ENCODE measurements at regions not wholly inside any gene's neighbourhood (a gene's known extent, or its start where the extent isn't known, plus 50 kb on each side); places are given as distances from the start of the nearest gene placed in this dataset.
"Not testable (repeated sequence)": the region's sequence is repeated elsewhere in the genome, so short reads cannot be mapped to it uniquely, and the experiment has no call there.

GRCh38 chr13:58985845-58986244 lies 1177.9 kb downstream of the DIAPH3 start:
- intact Hi-C loops (cut with DNase I, micrococcal nuclease): no loop called here
- ATAC-seq: no peak
- no peak for DNase-seq

GRCh38 chr13:58989556-58989955 lies 1174.2 kb downstream of the DIAPH3 start:
- ATAC-seq: no peak

GRCh38 chr13:58991826-58992477 lies 1171.8 kb downstream of the DIAPH3 start:
- no peak for ATAC-seq
- intact Hi-C loops (cut with DNase I, micrococcal nuclease): no loop called here
- no peak for DNase-seq

More at GRCh38 chr13:58989556-58989955, 1174.2 kb downstream of the DIAPH3 start:
- DNase-seq: no peak
- intact Hi-C loops (cut with DNase I, micrococcal nuclease): no loop called here

GRCh38 chr13:58992478-58993042 lies 1171.2 kb downstream of the DIAPH3 start:
- intact Hi-C loops (cut with DNase I, micrococcal nuclease): no loop called here
- DNase-seq (no peak), ATAC-seq (no peak)

GRCh38 chr13:58994077-58994476 lies 1169.7 kb downstream of the DIAPH3 start:
- intact Hi-C loops (cut with DNase I, micrococcal nuclease): no loop called here
- no peak for DNase-seq
- ATAC-seq: no peak

GRCh38 chr13:58994777-58995176 lies 1169.0 kb downstream of the DIAPH3 start:
- no peak for DNase-seq

GRCh38 chr13:58998716-58999115 lies 1165.0 kb downstream of the DIAPH3 start:
- no peak for ATAC-seq
- no peak for DNase-seq

More at GRCh38 chr13:58994777-58995176, 1169.0 kb downstream of the DIAPH3 start:
- no peak for ATAC-seq
- intact Hi-C loops (cut with DNase I, micrococcal nuclease): no loop called here

GRCh38 chr13:58999851-59000250 lies 1163.9 kb downstream of the DIAPH3 start:
- ATAC-seq: no peak
- intact Hi-C loops (cut with DNase I, micrococcal nuclease): no loop called here
- no peak for DNase-seq

More at GRCh38 chr13:58998716-58999115, 1165.0 kb downstream of the DIAPH3 start:
- intact Hi-C loops (cut with DNase I, micrococcal nuclease): no loop called here

GRCh38 chr13:59000770-59001169 lies 1163.0 kb downstream of the DIAPH3 start:
- intact Hi-C loops (cut with DNase I, micrococcal nuclease): no loop called here
- DNase-seq (no peak), ATAC-seq (no peak)

GRCh38 chr13:59012731-59013130 lies 1151.0 kb downstream of the DIAPH3 start:
- ATAC-seq: no peak

GRCh38 chr13:59016250-59016649 lies 1147.5 kb downstream of the DIAPH3 start:
- intact Hi-C loops (cut with DNase I, micrococcal nuclease): no loop called here
- DNase-seq (no peak), ATAC-seq (no peak)

More at GRCh38 chr13:59012731-59013130, 1151.0 kb downstream of the DIAPH3 start:
- DNase-seq: no peak
- intact Hi-C loops (cut with DNase I, micrococcal nuclease): no loop called here

- intact Hi-C loops (cut with DNase I, micrococcal nuclease): no loop called here
- ATAC-seq (no peak), DNase-seq (no peak)
Measured at GRCh38 chr13:59024434-59024833, 1139.3 kb downstream of the DIAPH3 start.

- DNase-seq: no peak
- ATAC-seq: no peak
- intact Hi-C loops (cut with DNase I, micrococcal nuclease): no loop called here
Measured at GRCh38 chr13:59034198-59034597, 1129.5 kb downstream of the DIAPH3 start.

- intact Hi-C loops (cut with DNase I, micrococcal nuclease): no loop called here
- no peak for ATAC-seq
- no peak for DNase-seq
Measured at GRCh38 chr13:59038824-59039223, 1124.9 kb downstream of the DIAPH3 start.

- ATAC-seq (no peak), DNase-seq (no peak)
- intact Hi-C loops (cut with DNase I, micrococcal nuclease): no loop called here
Measured at GRCh38 chr13:59043016-59043415, 1120.7 kb downstream of the DIAPH3 start.

- ATAC-seq (no peak), DNase-seq (no peak)
- intact Hi-C loops (cut with DNase I, micrococcal nuclease): no loop called here
Measured at GRCh38 chr13:59047546-59047945, 1116.2 kb downstream of the DIAPH3 start.

- intact Hi-C loops (cut with DNase I, micrococcal nuclease): no loop called here
- ATAC-seq: no peak
- no peak for DNase-seq
Measured at GRCh38 chr13:59061621-59062020, 1102.1 kb downstream of the DIAPH3 start.

- ATAC-seq (no peak), DNase-seq (no peak)
- intact Hi-C loops (cut with DNase I, micrococcal nuclease): no loop called here
Measured at GRCh38 chr13:59064042-59064441, 1099.7 kb downstream of the DIAPH3 start.

GRCh38 chr13:59076386-59076785 lies 1087.3 kb downstream of the DIAPH3 start:
- ATAC-seq; DNase-seq; intact Hi-C loops (cut with DNase I, micrococcal nuclease): not testable (repeated sequence)

- intact Hi-C loops (cut with DNase I, micrococcal nuclease): no loop called here
- no peak for ATAC-seq
- no peak for DNase-seq
Measured at GRCh38 chr13:59086147-59086546, 1077.6 kb downstream of the DIAPH3 start.

GRCh38 chr13:59088716-59089115 lies 1075.0 kb downstream of the DIAPH3 start:
- intact Hi-C loops (cut with DNase I, micrococcal nuclease): no loop called here
- ATAC-seq (no peak), DNase-seq (no peak)

Measured in left colon (tissue), 2 donors.